ENCODE measurements at regions not wholly inside any gene's neighbourhood (a gene's known extent, or its start where the extent isn't known, plus 50 kb on each side); places are given as distances from the start of the nearest gene placed in this dataset.

- TF ChIP-seq RAD21 (conservative IDR thresholded peaks at IDR 0.05) (no peak), EP300 (conservative IDR thresholded peaks at IDR 0.05; ENCODE audit: poor library complexity, severe bottlenecking) (no peak), SMC3 (conservative IDR thresholded peaks at IDR 0.05; ENCODE audit: poor library complexity) (no peak), MXI1 (conservative IDR thresholded peaks at IDR 0.05; ENCODE audit: poor library complexity, severe bottlenecking) (no peak), REST (IDR thresholded peaks at IDR 0.05; ENCODE audit: borderline replicate concordance) (no peak), POLR2AphosphoS5 (IDR thresholded peaks at IDR 0.05) (no peak), TAF1 (IDR thresholded peaks at IDR 0.05; ENCODE audit: low read depth) (no peak), EZH2 (IDR thresholded peaks at IDR 0.05; ENCODE audit: borderline replicate concordance, insufficient read depth, low read length, poor library complexity, severe bottlenecking) (no peak)
- H3K36me3 ChIP-seq (ENCODE audit: insufficient read depth, low read length), result no peaks in the 10 kb centered on the region
- H2AFZ ChIP-seq (ENCODE audit: low read depth, low read length), result no peak overlapping the region
- no peaks in the 10 kb centered on the region for H3K9me2 ChIP-seq (ENCODE audit: insufficient read depth, low read length)
- H3K9me3 ChIP-seq (ENCODE audit: low read length), result no peaks in the 10 kb centered on the region
- no peak overlapping the region for H3K4me2 ChIP-seq (ENCODE audit: low read length)
- no peaks in the 10 kb centered on the region for H4K20me1 ChIP-seq (ENCODE audit: insufficient read depth)
- no peaks in the 10 kb centered on the region for H3K27me3 ChIP-seq (ENCODE audit: insufficient read depth, low read depth, low read length)
- no peaks in the 10 kb centered on the region for H3F3A ChIP-seq (ENCODE audit: insufficient read depth, low read length, poor library complexity, severe bottlenecking)
- H3K9ac ChIP-seq (ENCODE audit: low read length), result no peak overlapping the region
- H3K27ac ChIP-seq (ENCODE audit: low read length), result no peak overlapping the region
- H3K79me2 ChIP-seq (replicated peaks; ENCODE audit: insufficient read depth, low read length), result no peaks in the 10 kb centered on the region
- H3K4me3 ChIP-seq (ENCODE audit: low read length), result no peak overlapping the region
These were observed 239.4 kb upstream of the FERMT1 start for GRCh38 chr20:6362245-6362644.

- H3K4me3 ChIP-seq (ENCODE audit: low read length), result no peak overlapping the region
- no peaks in the 10 kb centered on the region for H3K27me3 ChIP-seq (ENCODE audit: insufficient read depth, low read depth, low read length)
- H3K9me2 ChIP-seq (ENCODE audit: insufficient read depth, low read length), result no peaks in the 10 kb centered on the region
- H3K4me2 ChIP-seq (ENCODE audit: low read length), result no peak overlapping the region
- H3K9ac ChIP-seq (ENCODE audit: low read length), result no peak overlapping the region
- no peaks in the 10 kb centered on the region for H3K79me2 ChIP-seq (replicated peaks; ENCODE audit: insufficient read depth, low read length)
- H3K36me3 ChIP-seq (ENCODE audit: insufficient read depth, low read length), result no peaks in the 10 kb centered on the region
- H3K27ac ChIP-seq (ENCODE audit: low read length), result no peak overlapping the region
- TF ChIP-seq SMC3 (conservative IDR thresholded peaks at IDR 0.05; ENCODE audit: poor library complexity) (no peak), EP300 (conservative IDR thresholded peaks at IDR 0.05; ENCODE audit: poor library complexity, severe bottlenecking) (no peak), TAF1 (IDR thresholded peaks at IDR 0.05; ENCODE audit: low read depth) (no peak), EZH2 (IDR thresholded peaks at IDR 0.05; ENCODE audit: borderline replicate concordance, insufficient read depth, low read length, poor library complexity, severe bottlenecking) (no peak), REST (IDR thresholded peaks at IDR 0.05; ENCODE audit: borderline replicate concordance) (no peak), CTCF (IDR thresholded peaks at IDR 0.05; ENCODE audit: poor library complexity, severe bottlenecking) (no peak), POLR2AphosphoS5 (IDR thresholded peaks at IDR 0.05) (no peak), MXI1 (conservative IDR thresholded peaks at IDR 0.05; ENCODE audit: poor library complexity, severe bottlenecking) (no peak), RAD21 (conservative IDR thresholded peaks at IDR 0.05) (no peak)
- H3F3A ChIP-seq (ENCODE audit: insufficient read depth, low read length, poor library complexity, severe bottlenecking), result no peaks in the 10 kb centered on the region
- H2AFZ ChIP-seq (ENCODE audit: low read depth, low read length), result no peak overlapping the region
- H4K20me1 ChIP-seq (ENCODE audit: insufficient read depth), result no peaks in the 10 kb centered on the region
- H3K9me3 ChIP-seq (ENCODE audit: low read length), result no peaks in the 10 kb centered on the region
These were observed 237.9 kb upstream of the FERMT1 start for GRCh38 chr20:6360766-6361165.
